ENCODE measurements at regions not wholly inside any gene's neighbourhood (a gene's known extent, or its start where the extent isn't known, plus 50 kb on each side); places are given as distances from the start of the nearest gene placed in this dataset.

DNA sequence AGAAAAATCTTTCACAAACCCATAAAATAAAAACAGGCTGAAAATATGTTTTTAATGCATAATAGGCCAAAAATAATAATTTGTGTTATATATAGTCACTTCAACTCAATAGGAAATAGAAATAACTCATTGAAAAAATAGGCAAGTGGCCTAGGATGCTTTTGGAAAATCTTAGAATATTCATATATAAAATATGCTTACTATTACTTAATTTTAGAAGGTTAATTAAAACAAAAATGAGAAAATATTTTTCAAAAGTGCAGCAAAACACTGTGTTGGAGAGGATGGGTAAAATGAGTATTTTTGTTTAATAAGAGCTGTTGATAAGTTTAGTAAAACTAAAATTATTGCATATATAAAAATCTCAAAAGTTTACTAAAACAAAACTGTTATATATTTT is 308.0 kb upstream of the ATXN7L3B start (continued):
- TF ChIP-seq, protein P1, sequence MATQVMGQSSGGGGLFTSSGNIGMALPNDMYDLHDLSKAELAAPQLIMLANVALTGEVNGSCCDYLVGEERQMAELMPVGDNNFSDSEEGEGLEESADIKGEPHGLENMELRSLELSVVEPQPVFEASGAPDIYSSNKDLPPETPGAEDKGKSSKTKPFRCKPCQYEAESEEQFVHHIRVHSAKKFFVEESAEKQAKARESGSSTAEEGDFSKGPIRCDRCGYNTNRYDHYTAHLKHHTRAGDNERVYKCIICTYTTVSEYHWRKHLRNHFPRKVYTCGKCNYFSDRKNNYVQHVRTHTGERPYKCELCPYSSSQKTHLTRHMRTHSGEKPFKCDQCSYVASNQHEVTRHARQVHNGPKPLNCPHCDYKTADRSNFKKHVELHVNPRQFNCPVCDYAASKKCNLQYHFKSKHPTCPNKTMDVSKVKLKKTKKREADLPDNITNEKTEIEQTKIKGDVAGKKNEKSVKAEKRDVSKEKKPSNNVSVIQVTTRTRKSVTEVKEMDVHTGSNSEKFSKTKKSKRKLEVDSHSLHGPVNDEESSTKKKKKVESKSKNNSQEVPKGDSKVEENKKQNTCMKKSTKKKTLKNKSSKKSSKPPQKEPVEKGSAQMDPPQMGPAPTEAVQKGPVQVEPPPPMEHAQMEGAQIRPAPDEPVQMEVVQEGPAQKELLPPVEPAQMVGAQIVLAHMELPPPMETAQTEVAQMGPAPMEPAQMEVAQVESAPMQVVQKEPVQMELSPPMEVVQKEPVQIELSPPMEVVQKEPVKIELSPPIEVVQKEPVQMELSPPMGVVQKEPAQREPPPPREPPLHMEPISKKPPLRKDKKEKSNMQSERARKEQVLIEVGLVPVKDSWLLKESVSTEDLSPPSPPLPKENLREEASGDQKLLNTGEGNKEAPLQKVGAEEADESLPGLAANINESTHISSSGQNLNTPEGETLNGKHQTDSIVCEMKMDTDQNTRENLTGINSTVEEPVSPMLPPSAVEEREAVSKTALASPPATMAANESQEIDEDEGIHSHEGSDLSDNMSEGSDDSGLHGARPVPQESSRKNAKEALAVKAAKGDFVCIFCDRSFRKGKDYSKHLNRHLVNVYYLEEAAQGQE (IDR thresholded peaks at IDR 0.05; ENCODE audit: unreplicated experiment), result no peak
- TF ChIP-seq JUNB (IDR thresholded peaks at IDR 0.05; ENCODE audit: unreplicated experiment), result no peak
- no peak for TF ChIP-seq CREB1 (CRISPR knock-in tag; IDR thresholded peaks at IDR 0.05; ENCODE audit: low read depth)
- TF ChIP-seq EZH2phosphoT487 (IDR thresholded peaks at IDR 0.05; ENCODE audit: unreplicated experiment), result no peak
- TF ChIP-seq, protein P2, sequence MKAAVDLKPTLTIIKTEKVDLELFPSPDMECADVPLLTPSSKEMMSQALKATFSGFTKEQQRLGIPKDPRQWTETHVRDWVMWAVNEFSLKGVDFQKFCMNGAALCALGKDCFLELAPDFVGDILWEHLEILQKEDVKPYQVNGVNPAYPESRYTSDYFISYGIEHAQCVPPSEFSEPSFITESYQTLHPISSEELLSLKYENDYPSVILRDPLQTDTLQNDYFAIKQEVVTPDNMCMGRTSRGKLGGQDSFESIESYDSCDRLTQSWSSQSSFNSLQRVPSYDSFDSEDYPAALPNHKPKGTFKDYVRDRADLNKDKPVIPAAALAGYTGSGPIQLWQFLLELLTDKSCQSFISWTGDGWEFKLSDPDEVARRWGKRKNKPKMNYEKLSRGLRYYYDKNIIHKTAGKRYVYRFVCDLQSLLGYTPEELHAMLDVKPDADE (IDR thresholded peaks at IDR 0.05), result no peak

DNA sequence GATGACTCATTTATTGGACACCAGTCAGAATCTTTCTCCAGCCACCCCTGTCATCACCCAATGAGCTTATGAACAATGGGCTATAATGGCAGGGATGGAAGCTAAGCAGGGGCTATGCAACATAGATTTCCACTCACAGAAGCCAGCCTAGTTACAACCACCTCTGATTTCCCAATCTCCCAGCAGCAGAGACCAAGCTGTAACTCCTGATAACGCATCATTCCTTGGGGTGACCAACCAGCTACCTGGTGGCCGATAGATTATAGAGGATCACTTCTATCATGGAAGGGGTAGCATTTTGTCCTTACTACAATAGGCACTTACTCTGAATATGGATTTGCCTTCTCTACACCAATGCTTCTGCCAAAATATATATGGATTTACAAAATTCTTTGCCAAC is 302.3 kb upstream of the ATXN7L3B start:
- Histone ChIP-seq H3K36me3 (ENCODE audit: insufficient read depth) (no peaks in the 10 kb centered on the region), H3K9me2 (ENCODE audit: insufficient read depth) (peaks cover 23% of the 10 kb centered on the region), H3K27me3 (ENCODE audit: insufficient read depth) (no peaks in the 10 kb centered on the region), H3F3A (replicated peaks; ENCODE audit: low read depth) (no peaks in the 10 kb centered on the region), H4K20me1 (replicated peaks; ENCODE audit: insufficient read depth) (no peaks in the 10 kb centered on the region), H3K4me2 (no peak overlapping the region), H3K27ac (ENCODE audit: low read depth) (no peak overlapping the region), H3K79me2 (replicated peaks; ENCODE audit: insufficient read depth) (no peaks in the 10 kb centered on the region), H2AFZ (no peak overlapping the region), H3K4me3 (no peak overlapping the region), H3K4me1 (ENCODE audit: insufficient read depth) (no peaks in the 10 kb centered on the region)
- Mint-ChIP-seq H3K27me3 (ENCODE audit: insufficient read depth, low read depth, poor library complexity) (no peaks in the 10 kb centered on the region), H3K36me3 (ENCODE audit: low read depth) (no peaks in the 10 kb centered on the region), H3K4me3 (no peak overlapping the region), H3K9me3 (no peaks in the 10 kb centered on the region), H3K4me1 (no peaks in the 10 kb centered on the region), H3K27ac (no peak overlapping the region)
- ATAC-seq (no peak), DNase-seq (ENCODE audit: low spot score) (no peak)
- TF ChIP-seq, protein P2 (IDR thresholded peaks at IDR 0.05), result no peak
- no peak for TF ChIP-seq POLR2AphosphoS5 (IDR thresholded peaks at IDR 0.05; ENCODE audit: low read depth)
- TF ChIP-seq JUNB (IDR thresholded peaks at IDR 0.05; ENCODE audit: unreplicated experiment), result no peak
- no peak for TF ChIP-seq NANOG (IDR thresholded peaks at IDR 0.05; ENCODE audit: borderline replicate concordance)
- TF ChIP-seq, protein P3, sequence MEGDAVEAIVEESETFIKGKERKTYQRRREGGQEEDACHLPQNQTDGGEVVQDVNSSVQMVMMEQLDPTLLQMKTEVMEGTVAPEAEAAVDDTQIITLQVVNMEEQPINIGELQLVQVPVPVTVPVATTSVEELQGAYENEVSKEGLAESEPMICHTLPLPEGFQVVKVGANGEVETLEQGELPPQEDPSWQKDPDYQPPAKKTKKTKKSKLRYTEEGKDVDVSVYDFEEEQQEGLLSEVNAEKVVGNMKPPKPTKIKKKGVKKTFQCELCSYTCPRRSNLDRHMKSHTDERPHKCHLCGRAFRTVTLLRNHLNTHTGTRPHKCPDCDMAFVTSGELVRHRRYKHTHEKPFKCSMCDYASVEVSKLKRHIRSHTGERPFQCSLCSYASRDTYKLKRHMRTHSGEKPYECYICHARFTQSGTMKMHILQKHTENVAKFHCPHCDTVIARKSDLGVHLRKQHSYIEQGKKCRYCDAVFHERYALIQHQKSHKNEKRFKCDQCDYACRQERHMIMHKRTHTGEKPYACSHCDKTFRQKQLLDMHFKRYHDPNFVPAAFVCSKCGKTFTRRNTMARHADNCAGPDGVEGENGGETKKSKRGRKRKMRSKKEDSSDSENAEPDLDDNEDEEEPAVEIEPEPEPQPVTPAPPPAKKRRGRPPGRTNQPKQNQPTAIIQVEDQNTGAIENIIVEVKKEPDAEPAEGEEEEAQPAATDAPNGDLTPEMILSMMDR (conservative IDR thresholded peaks at IDR 0.05; ENCODE audit: low read depth in 2 of 2), result no peak
- TF ChIP-seq, protein P1 (IDR thresholded peaks at IDR 0.05; ENCODE audit: unreplicated experiment), result no peak
- no peak for TF ChIP-seq STAT1 (IDR thresholded peaks at IDR 0.05; ENCODE audit: unreplicated experiment)
- no peak for TF ChIP-seq CREB1 (CRISPR knock-in tag; IDR thresholded peaks at IDR 0.05; ENCODE audit: low read depth)
- no peak for TF ChIP-seq ZNF114 (CRISPR knock-in tag; IDR thresholded peaks at IDR 0.05)

All from GM23338 (cell line).